Natural killer cell treated with Interleukin-12 subunit alpha and Interleukin-12 subunit beta and Interleukin-15 and Interleukin-18, amount 100 ng/mL, for 72 hours (primary cell): ENCODE measurements at regions not wholly inside any gene's neighbourhood (a gene's known extent, or its start where the extent isn't known, plus 50 kb on each side); places are given as distances from the start of the nearest gene placed in this dataset.
"Not testable (repeated sequence)": the region's sequence is repeated elsewhere in the genome, so short reads cannot be mapped to it uniquely, and the experiment has no call there.

ENCODE experiments used
- ATAC-seq, 2 donors: fragments of 150-1000 bp; cut with Tn5 transposase in 1 of 2; sonication (Bioruptor Pico), chemical (Tn5 transposase) in 1 of 2; 2 replicates each; pipeline ENCODE4 v1.10.0; 2021
- DNase-seq: peaks from one replicate; pipeline ENCODE4 v3.0.0; 2022; ENCODE audit warnings: low spot score
- H3K27ac Mint-ChIP-seq, 2 donors: 1 replicate in 1 of 2; 2 replicates in 1 of 2; pipeline ENCODE4 v1.8.0; 2022; ENCODE audit warnings: mixed read lengths in 2 of 2, mild to moderate bottlenecking in 1 of 2, moderate library complexity in 1 of 2
- H3K27me3 Mint-ChIP-seq, 2 donors: 1 replicate in 1 of 2; 2 replicates in 1 of 2; pipeline ENCODE4 v1.8.0; 2022; ENCODE audit warnings: mixed read lengths in 2 of 2
- H3K36me3 Mint-ChIP-seq: one replicate; pipeline ENCODE4 v1.8.0; 2022; ENCODE audit warnings: mixed read lengths
- H3K4me1 Mint-ChIP-seq, 2 donors: 1 replicate in 1 of 2; 2 replicates in 1 of 2; pipeline ENCODE4 v1.8.0; 2022; ENCODE audit warnings: low read depth in 2 of 2, mixed read lengths in 2 of 2, mild to moderate bottlenecking in 1 of 2
- H3K4me3 Mint-ChIP-seq: one replicate; pipeline ENCODE4 v1.8.0; 2022; ENCODE audit warnings: mixed read lengths
- H3K9me3 Mint-ChIP-seq: 2 replicates; pipeline ENCODE4 v1.8.0; 2022; ENCODE audit warnings: mixed read lengths

- Mint-ChIP-seq H3K27ac (no peak overlapping the region), H3K9me3 (peaks cover 7% of the 10 kb centered on the region), H3K4me3 (no peak overlapping the region), H3K4me1 (no peaks in the 10 kb centered on the region), H3K36me3 (no peaks in the 10 kb centered on the region), H3K27me3 (no peaks in the 10 kb centered on the region)
- no peak for ATAC-seq
- no peak for DNase-seq
Observed at GRCh38 chr2:221762496-221762895, 190.4 kb upstream of the EPHA4 start.

GRCh38 chr2:221761260-221761659 lies 189.2 kb upstream of the EPHA4 start:
- no peaks in the 10 kb centered on the region for H3K4me1 Mint-ChIP-seq
- H3K36me3 Mint-ChIP-seq = no peaks in the 10 kb centered on the region
- DNase-seq (no peak), ATAC-seq (no peak)
- peaks cover 7% of the 10 kb centered on the region for H3K9me3 Mint-ChIP-seq
- H3K27me3 Mint-ChIP-seq = no peaks in the 10 kb centered on the region
- H3K27ac Mint-ChIP-seq = no peak overlapping the region
- no peak overlapping the region for H3K4me3 Mint-ChIP-seq

- DNase-seq (no peak), ATAC-seq (no peak)
- Mint-ChIP-seq H3K27me3 (no peaks in the 10 kb centered on the region), H3K4me1 (no peaks in the 10 kb centered on the region), H3K4me3 (no peak overlapping the region), H3K27ac (no peak overlapping the region), H3K9me3 (peaks cover 7% of the 10 kb centered on the region), H3K36me3 (no peaks in the 10 kb centered on the region)
Observed at GRCh38 chr2:221758076-221758475, 186.0 kb upstream of the EPHA4 start.

- H3K4me1 Mint-ChIP-seq = no peaks in the 10 kb centered on the region
- ATAC-seq (no peak), DNase-seq (no peak)
- no peaks in the 10 kb centered on the region for H3K36me3 Mint-ChIP-seq
- H3K4me3 Mint-ChIP-seq = no peak overlapping the region
- no peaks in the 10 kb centered on the region for H3K27me3 Mint-ChIP-seq
- H3K9me3 Mint-ChIP-seq = peaks cover 6% of the 10 kb centered on the region
- no peak overlapping the region for H3K27ac Mint-ChIP-seq
Observed at GRCh38 chr2:221753401-221753800, 181.3 kb upstream of the EPHA4 start.

- Mint-ChIP-seq H3K4me1 (no peaks in the 10 kb centered on the region), H3K27me3 (no peaks in the 10 kb centered on the region), H3K4me3 (no peak overlapping the region), H3K36me3 (no peaks in the 10 kb centered on the region), H3K9me3 (peaks cover 6% of the 10 kb centered on the region), H3K27ac (no peak overlapping the region)
- no peak for DNase-seq
- ATAC-seq = no peak
Observed at GRCh38 chr2:221752781-221753180, 180.7 kb upstream of the EPHA4 start.

GRCh38 chr2:221750316-221750715 lies 178.2 kb upstream of the EPHA4 start:
- no peak for ATAC-seq
- Mint-ChIP-seq H3K27me3 (no peaks in the 10 kb centered on the region), H3K4me1 (no peaks in the 10 kb centered on the region), H3K4me3 (no peak overlapping the region), H3K9me3 (peaks cover 3% of the 10 kb centered on the region), H3K36me3 (no peaks in the 10 kb centered on the region), H3K27ac (no peak overlapping the region)
- DNase-seq = no peak

- ATAC-seq (no peak), DNase-seq (no peak)
- Mint-ChIP-seq H3K4me1 (no peaks in the 10 kb centered on the region), H3K9me3 (peaks cover 6% of the 10 kb centered on the region), H3K36me3 (no peaks in the 10 kb centered on the region), H3K27me3 (no peaks in the 10 kb centered on the region), H3K27ac (no peak overlapping the region), H3K4me3 (no peak overlapping the region)
Observed at GRCh38 chr2:221747289-221747972, 175.3 kb upstream of the EPHA4 start.

- Mint-ChIP-seq H3K4me1 (no peaks in the 10 kb centered on the region), H3K36me3 (no peaks in the 10 kb centered on the region), H3K9me3 (peaks cover 8% of the 10 kb centered on the region), H3K27ac (no peak overlapping the region), H3K4me3 (no peak overlapping the region), H3K27me3 (no peaks in the 10 kb centered on the region)
- DNase-seq (no peak), ATAC-seq (no peak)
Observed at GRCh38 chr2:221741496-221742211, 169.6 kb upstream of the EPHA4 start.

GRCh38 chr2:221731432-221732145 lies 159.5 kb upstream of the EPHA4 start:
- H3K27me3 Mint-ChIP-seq = no peaks in the 10 kb centered on the region
- ATAC-seq (no peak), DNase-seq (no peak)
- H3K4me3 Mint-ChIP-seq = no peak overlapping the region
- no peaks in the 10 kb centered on the region for H3K4me1 Mint-ChIP-seq
- H3K36me3 Mint-ChIP-seq = no peaks in the 10 kb centered on the region
- peaks cover 6% of the 10 kb centered on the region for H3K9me3 Mint-ChIP-seq
- no peak overlapping the region for H3K27ac Mint-ChIP-seq

- ATAC-seq (peak in 1 of 2 donors; percentile 31), DNase-seq (no peak)
- peaks cover 5% of the 10 kb centered on the region for H3K36me3 Mint-ChIP-seq
- H3K4me1 Mint-ChIP-seq = no peaks in the 10 kb centered on the region
- H3K9me3 Mint-ChIP-seq = peaks cover 14% of the 10 kb centered on the region
- peaks cover 0 to 4% of the 10 kb centered on the region in 2 donors for H3K27me3 Mint-ChIP-seq
- H3K27ac Mint-ChIP-seq = no peak overlapping the region
- H3K4me3 Mint-ChIP-seq = no peak overlapping the region
Observed at GRCh38 chr2:221726894-221727513, 154.9 kb upstream of the EPHA4 start.

- H3K27me3 Mint-ChIP-seq = peaks cover 0 to 4% of the 10 kb centered on the region in 2 donors
- H3K36me3 Mint-ChIP-seq = peaks cover 5% of the 10 kb centered on the region
- ATAC-seq = peak in 1 of 2 donors; percentile 6
- no peak overlapping the region for H3K4me3 Mint-ChIP-seq
- H3K4me1 Mint-ChIP-seq = no peaks in the 10 kb centered on the region
- DNase-seq = no peak
- H3K27ac Mint-ChIP-seq = peak overlapping the region; percentile 32 to 62
- H3K9me3 Mint-ChIP-seq = peaks cover 17% of the 10 kb centered on the region
Observed at GRCh38 chr2:221724631-221725203, 152.6 kb upstream of the EPHA4 start.

GRCh38 chr2:221724117-221724516 lies 152.0 kb upstream of the EPHA4 start:
- ATAC-seq, DNase-seq, H3K27ac Mint-ChIP-seq, H3K27me3 Mint-ChIP-seq, H3K4me1 Mint-ChIP-seq, H3K4me3 Mint-ChIP-seq, H3K36me3 Mint-ChIP-seq: not testable (repeated sequence)
- peaks cover 20% of the 10 kb centered on the region for H3K9me3 Mint-ChIP-seq

- DNase-seq (no peak), ATAC-seq (no peak)
- Mint-ChIP-seq H3K4me1 (no peaks in the 10 kb centered on the region), H3K4me3 (no peak overlapping the region), H3K36me3 (no peaks in the 10 kb centered on the region), H3K9me3 (peaks cover 7% of the 10 kb centered on the region), H3K27ac (no peak overlapping the region), H3K27me3 (no peaks in the 10 kb centered on the region)
Observed at GRCh38 chr2:221716426-221717303, 144.6 kb upstream of the EPHA4 start.
